GM19328 (cell line): ENCODE measurements at regions not wholly inside any gene's neighbourhood (a gene's known extent, or its start where the extent isn't known, plus 50 kb on each side); places are given as distances from the start of the nearest gene placed in this dataset.

Experiments used
- ATAC-seq: cut with Tn5 transposase; IDR thresholded peaks from one replicate; pipeline ENCODE4 v1.9.1; 2021; ENCODE audit warnings: mild to moderate bottlenecking, moderate library complexity; ENCODE audit not compliant: unreplicated experiment

DNA sequence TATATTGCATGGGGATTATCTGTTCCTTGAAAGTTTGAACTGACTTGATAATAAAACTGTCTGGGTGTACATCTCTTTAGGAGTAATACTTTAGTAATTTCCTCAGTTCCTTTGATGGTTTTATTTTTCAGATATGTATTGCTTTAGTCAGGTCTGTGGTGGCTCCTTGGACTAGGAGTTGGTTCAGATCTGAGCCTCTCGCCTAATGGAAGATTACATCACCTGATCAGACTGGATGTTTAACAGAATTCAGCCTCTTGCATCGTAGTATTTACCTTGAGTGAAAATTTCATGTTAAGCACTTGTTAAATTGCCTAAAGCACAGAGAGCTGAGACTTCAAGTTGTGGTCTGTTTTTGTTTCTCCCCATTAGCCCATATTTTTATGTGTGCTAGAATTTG, 267.3 kb downstream of the MAP2K4 start:
- ATAC-seq, result no peak

DNA sequence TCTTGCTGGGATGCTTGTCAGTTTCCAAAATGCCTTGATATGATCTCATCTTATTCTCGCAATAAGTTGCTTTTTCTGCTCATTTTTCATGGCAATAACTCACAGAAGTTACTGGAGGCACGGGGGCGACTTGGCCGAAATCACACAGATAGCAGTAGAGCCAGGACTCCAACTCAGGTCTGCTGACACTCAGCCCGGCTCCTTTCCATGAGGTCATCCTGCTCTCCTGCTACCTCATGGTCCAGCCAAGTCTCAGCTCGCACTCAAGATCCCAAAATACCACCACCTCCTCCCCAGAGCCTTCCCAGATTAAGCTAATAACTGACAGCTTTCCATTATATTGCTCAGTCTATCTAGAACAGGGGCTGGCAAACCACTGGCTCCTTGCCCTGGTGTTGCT, 269.5 kb downstream of the MAP2K4 start:
- no peak for ATAC-seq

DNA sequence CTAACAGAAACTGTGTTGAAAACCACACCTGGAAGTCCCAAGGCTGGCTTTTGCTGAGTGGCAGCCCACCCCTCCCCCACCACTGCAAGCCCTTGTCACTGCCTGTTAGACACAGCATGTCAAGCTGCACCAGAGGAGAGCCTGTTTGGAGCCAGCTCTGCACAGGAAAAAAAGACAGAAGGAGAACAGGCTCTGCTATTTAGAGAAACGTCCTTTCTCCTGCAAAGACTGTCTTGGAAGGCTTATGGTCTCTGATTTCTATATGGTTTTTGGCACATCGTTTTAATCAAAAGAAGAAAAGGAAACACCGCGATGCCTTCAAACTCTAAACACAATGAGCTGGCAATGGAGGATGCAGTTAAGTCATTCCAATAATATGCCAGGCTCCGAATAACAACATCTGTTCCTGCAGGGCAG, 275.5 kb downstream of the MAP2K4 start:
- ATAC-seq, result no peak

DNA sequence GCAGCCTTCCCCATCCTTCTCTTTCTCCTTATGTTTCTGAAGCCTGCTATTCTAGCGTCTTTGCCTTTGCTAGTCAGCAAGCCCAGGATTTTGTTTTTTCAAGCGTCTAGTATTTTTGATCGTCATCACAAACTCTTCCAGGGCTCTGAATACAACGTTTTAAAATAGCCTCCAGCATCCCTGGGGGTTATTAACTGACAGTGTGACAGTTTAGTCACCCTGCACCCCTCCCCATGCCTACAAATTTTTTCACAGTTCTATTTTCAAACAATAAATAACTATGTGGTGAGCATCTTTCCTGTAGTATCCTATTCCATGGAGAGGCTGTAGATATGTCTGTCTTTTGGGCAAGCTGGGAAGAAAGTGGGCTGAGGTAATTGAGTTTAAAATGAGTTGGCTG, 280.9 kb downstream of the MAP2K4 start:
- no peak for ATAC-seq

DNA sequence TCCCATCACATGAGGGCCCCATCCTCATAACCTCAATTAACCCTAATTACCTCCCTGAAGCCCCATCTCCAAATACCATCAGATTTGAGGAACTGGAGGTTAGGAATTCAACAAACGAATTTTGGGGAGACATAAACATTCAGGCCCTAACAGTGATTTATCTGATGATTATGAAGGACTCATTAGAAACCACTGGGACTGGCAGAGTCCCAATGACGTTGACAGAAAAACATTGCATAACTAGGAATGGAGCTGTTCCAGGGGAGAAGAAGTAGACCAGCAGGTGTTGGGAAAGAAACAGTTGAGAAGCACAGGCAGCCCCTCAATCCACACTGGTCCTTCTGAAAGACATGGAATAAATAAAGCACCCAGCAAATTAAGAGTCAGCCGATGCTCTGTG, 282.0 kb downstream of the MAP2K4 start:
- no peak for ATAC-seq

DNA sequence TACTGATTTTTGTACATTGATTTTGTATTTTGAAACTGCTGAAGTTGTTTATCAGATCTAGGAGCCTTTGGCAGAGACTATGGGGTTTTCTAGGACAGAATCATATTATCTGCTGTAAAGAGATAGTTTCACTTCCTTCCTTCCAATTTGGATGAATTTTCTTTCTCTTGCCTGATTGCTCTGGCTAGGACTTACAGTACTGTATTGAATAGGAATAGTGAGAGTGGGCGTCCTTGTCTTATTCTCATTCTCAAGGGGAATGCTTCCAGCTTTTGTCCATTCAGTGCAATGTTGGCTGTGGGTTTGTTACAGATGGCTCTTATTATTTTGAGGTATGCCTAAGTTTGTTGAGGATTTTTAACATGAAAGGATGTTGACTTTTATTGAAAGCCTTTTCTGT, 290.1 kb downstream of the MAP2K4 start:
- no peak for ATAC-seq

DNA sequence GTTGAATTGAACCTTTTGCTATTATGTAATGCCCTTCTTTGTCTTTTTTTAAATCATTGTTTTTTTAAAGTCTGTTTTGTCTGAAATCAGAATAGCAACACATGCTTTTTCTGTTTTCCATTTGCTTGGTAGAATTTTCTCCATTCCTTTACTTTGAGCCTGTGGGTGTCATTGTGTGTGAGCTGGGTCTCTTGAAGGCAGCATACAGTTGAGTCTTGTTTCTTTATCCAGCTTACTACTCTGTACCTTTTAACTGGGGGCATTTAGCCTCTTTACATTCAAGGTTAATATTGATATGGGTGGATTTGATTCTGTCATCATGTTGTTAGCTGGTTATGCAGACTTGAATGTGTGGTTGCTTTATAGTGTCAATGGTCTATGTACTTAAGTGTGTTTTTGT, 292.0 kb downstream of the MAP2K4 start:
- ATAC-seq, result no peak

DNA sequence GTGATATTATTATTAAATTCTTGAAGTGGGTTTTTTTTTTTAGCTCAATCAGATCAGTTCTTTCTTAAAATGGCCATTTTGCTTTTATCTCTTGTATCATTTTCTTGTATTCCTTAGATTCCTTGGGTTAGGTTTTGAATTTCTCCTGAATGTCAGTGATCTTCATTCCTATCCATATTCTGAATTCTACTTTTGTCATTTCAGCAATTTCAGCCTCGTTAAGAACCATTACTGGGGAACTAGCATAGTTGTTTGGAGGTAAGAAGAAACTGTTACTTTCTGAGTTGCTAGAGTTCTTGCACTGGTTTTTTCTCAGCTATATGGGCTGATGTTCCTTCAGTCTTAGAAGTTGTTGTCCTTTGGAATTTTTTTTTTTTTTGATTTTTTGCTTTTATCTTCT, 293.1 kb downstream of the MAP2K4 start:
- ATAC-seq, result no peak

DNA sequence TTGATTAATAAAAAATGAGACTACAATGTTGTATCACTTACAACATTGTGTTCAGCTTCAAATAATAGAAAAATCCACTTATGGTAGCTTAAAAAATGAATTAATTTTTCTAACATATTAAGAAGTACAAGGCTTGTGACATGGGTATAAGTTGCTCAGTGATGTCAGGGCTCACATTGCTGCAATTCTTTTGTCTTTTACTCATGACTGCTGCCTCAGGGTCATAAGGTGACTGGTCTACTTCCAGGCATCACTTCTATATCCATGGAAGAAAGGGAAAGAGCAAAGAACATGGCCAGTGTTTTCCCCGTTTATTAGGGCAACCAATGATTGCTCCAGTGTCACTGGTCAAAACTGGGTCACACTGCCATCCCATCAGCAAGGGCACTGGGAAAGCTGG, 295.3 kb downstream of the MAP2K4 start:
- ATAC-seq, result no peak

DNA sequence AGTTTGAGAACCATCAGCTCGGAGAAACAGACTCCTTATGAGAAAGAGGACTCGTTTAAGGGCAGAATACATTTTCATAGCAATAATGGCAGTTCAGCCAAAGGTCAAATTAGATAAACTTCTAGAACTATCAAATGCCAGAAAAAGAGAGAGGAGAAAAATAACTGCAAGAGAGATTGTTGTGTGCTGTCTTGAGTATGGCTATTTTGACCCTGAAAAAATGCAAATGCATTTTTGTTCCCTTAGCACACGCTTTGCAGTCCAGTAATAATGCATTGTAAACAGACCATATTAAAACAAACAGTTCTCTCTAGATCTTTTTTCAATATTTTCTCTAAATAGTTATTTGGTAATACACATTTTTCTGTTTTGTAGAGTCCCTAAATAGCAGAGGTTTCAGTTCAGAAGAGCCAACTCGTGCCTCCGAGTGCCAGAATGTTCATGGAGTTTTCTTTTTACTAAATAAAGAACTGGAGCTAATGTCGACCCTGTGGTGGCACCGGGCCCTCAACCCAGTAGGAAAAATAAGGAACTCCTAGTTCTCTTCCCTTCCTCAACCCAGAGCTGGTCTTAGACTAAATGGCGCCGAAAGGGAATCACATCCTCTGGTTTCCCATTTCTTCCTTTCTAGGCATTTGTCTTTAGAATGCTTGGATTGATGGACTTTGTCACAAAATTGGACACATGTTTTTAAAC, 298.0 kb downstream of the MAP2K4 start:
- no peak for ATAC-seq

DNA sequence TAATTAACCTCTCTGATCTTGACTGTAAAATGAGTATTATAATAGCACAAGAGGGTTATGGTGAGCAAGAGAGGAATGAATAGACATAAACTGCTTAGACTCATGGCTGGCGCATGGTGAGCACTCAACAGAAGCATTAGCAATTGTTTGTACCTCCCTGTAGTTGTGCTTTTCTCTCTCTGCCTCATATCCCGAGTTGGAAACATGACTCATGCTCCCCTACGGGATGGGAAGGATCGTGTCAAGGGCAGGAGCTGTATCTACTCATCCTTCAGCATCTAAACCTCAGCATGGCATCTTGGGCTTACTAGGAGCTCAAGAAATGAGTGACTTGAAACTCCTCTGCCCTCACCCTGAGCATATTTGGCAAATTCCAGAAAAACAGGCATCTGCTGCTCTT, 299.6 kb downstream of the MAP2K4 start:
- ATAC-seq, result no peak

DNA sequence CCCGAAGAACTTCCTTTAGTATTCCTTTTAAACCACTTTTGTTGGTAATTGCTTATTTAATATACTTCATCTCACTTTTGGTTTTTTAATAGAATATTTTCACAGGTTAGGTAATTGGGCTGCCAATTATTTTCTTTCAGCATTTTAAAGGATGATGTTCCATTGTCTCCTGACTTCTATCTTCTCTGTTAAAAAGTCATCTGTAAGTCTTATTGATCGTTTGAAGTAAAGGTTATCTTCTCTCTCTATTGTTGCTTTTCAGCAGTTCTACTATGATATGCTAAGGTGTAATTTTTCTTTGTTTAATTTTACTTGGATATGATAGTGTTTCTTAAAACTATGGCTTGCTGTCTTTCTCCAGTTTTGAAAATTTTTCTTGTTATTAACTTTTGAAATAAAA, 307.5 kb downstream of the MAP2K4 start:
- no peak for ATAC-seq

DNA sequence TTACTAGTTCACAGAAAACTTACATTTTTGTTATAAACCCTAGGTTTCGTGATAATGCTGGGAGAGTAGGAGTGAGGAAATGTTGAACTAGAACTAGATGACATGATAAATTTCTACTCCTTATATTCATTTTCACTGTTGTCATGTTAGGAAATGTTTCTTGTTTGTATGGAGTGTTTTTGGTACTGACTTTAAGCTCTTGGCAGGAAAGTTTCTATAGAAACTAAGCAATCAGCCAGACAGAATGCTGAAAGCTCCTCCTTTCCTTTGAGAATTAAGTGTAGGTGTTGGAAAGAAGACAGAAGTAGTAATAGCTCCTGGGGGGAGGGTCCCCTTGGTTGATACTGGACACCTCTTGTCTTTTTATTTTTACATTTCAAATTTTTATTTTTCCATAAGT, 309.8 kb downstream of the MAP2K4 start:
- ATAC-seq, result no peak

DNA sequence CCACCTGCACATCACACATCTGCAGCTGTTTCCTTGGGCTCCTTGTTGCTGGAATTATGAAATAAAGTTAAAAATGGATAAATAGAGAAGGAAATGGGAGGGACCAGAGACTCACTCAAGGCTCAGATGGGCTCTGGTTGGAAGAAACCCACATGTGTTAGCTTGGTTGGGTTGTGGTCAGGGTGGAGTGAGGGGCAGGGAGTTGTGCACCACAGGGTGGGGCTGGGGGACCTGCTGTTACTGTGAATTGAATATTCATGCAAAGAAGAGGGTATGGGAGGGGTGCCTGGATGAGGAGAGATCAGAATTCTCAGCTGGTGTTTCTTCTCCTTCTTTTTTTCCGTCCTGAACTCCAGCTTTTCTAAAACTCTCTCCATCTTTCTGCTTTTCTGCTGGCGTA, 320.7 kb downstream of the MAP2K4 start:
- no peak for ATAC-seq

DNA sequence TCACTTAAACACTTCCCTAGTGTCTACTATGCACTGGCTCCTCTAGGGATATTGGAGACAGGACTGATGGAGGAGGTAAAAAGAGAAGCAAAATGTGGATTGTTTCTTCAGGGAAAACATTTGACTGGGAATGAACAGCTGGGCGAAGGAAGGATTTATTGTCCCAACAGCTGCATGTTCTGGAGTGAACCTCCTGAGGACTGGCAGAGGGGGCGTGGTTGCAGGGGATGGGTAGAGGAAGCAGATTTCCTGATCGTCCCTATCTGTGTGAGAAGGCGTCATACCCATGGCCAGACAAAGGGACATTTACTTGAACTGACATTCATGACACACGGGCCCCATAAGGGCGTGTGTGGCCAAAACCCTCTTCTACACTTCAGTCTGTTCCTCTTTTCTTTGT, 321.5 kb downstream of the MAP2K4 start:
- ATAC-seq, result no peak

DNA sequence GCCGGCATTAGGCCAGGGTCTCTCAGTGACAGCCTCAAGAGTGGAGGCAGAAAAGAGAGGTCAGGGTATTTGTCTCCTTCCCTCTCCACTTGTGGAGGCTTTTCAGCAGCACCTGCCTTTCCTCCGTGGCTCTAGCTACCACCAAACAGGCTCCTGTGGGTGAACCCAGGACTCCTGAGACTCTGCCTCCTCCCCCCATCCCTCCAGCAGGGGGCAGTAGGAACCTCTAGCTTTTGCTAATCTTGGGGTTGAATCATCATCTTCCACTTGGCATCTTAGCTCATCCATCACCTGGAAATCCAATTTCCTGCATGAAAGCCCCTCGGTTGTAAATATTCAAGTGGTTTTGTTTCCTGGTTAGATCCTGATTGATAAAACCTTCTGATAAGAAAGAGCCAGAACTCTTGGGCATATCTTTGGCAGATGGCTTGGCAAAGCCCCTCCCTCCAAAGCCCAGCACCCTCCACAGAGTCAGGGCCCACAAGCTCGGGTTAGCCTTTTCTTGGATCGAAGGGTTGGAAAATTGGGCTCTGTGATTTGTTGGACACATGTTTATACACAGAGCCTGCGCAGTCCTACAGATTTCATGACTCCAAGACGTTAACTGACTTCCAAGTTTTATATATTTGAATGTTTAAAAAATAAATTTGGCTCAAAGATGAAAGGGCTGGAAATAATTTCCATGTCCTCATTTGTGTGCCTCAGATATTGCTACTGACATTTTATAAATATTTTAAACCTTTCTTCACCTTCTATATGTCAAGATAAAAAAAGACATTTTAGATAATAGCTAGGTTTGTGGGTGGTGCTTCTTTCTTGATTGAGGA, 322.1 kb downstream of the MAP2K4 start:
- no peak for ATAC-seq

DNA sequence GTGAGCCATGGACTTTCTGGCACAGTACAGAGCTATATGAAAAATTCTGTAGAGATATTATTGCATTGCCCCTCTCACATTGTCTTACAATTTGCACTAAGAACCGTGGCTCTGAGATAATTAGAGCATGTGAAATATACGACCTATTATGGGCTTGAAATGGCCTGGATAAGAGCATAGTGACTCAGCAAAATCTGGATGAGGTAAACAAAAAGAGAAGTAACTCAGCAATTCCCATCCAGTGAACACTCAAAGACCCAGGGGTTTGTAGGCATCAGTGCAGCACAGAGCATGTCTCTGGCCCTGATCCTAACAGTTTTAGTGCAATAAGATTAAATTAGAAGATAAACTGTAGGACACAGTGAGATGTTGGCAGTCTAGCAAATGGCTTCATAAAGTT, 317.2 kb upstream of the MYOCD start:
- ATAC-seq, result no peak

DNA sequence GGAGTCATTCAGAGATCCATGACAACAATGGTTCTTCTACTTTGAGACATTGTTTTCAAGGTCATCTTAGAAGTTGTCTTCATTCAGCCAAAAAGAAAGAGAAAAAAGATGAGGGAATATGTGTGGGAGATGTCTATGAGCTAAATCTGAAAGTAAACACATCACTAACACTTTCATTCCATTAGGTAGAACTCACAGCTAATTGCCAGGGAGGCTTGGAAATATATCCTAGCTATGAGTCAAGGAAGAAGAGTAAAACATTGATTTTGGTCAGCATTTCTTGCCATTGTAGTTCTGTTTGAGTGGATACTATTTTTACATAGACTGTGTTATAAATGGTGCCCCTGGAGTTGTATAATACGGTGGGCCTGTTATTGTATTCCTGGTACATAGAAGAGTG, 316.4 kb upstream of the MYOCD start:
- no peak for ATAC-seq

DNA sequence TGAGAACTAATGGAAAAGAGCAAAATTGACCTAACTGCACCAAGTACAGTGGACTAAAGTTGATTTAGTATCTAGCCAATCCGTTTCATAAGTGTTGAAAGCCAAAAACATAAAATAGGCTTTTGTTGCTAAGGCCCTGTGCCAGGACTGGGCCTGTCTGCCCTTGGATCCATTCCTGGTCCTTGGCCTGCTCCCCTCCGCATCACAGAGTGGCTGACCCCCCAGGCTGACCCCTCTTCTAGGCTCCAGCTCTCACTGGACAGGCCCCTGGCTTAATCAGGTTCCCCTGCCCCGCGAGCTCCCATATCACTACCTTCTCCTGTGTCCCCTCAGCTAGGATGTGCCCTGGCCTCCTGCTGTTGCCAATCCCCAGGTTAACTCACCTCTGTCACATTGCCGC, 313.6 kb upstream of the MYOCD start:
- no peak for ATAC-seq

DNA sequence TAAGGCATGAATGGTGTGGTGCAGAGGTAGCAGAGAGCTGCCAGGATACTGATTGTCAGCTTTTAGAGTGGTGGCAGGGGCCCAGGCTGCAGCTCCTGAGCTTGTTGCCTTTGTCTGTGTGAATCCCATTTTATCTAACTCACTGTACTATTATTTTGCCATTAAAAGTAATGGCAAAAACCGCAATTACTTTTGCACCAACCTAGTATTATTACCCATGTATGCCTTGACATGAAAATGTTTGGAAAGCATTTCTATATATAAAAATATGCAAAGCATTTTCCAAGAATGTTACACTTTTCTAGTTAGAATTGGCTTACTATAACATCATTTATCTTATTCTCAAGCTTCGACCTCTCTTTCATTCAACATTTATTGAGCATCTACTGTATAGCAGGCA, 308.1 kb upstream of the MYOCD start:
- ATAC-seq, result no peak

DNA sequence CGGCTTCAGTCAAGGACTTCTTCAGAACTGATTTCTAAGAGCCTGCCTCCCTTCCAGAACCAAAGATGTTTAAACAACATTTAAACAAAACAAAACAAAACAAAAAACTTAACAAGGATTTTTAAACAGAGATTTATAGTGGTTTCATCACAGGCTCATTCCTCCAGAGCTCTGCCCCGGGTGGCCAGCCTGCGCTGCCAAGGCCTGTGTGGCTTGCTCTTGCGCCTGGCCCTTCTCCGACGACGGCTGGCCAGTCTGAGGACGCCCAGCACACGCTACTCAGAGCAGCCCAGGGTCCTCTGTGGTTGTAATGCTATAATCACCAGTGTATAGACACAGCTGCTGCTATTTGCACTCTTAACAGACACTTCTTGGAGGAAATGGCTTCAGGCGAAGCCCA, 307.2 kb upstream of the MYOCD start:
- no peak for ATAC-seq

DNA sequence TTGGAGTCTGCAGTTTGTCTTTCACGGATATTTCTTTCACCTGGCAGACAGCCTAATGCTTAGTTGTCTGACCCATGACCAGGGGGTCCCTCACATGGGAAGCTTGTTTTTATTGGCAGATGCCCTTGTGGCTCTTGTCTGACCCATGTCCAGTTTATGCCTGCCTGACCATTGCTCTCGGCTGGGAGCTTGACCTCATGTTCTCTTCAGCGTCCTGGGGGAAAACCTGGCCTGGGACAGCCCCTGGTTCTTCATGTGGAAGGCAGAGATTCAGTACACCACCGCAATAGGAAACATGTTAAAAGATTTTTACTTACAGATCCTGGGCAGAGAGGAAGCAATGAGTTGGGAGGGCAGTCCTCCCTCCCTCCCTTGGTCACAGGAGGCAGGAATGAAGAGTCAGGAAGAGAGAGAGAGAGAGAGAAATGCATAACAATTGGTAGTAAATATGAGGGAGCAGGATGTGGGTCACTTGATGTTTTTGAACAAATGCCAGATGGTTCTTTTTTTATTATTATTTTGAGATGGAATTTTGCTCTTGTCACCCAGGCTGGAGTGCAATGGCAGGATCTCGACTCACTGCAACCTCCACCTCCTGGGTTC, 302.7 kb upstream of the MYOCD start:
- no peak for ATAC-seq
